Uterus (tissue), 2 donors: ENCODE measurements at regions not wholly inside any gene's neighbourhood (a gene's known extent, or its start where the extent isn't known, plus 50 kb on each side); places are given as distances from the start of the nearest gene placed in this dataset.

Experiments used
- CTCF ChIP-seq, 4 experiments: fragments of 200-600 bp in 2 of 4; fragments of 450-650 bp in 2 of 4; sonication (generic) in 2 of 4; IDR thresholded peaks; one replicate each; pipeline ENCODE4 v1.5.1; 2016 to 2019; ENCODE audit warnings: antibody characterized with exemption in 4 of 4, mild to moderate bottlenecking in 2 of 4, moderate library complexity in 1 of 4
- POLR2A ChIP-seq, 2 donors: fragments of 450-650 bp; IDR thresholded peaks; one replicate each; pipeline ENCODE4 v1.6.1; 2016; ENCODE audit warnings: antibody characterized with exemption in 2 of 2, mild to moderate bottlenecking in 1 of 2, moderate library complexity in 1 of 2

GRCh38 chr4:153919667-153920066 lies 130.8 kb upstream of the SFRP2 start:
- no peak for TF ChIP-seq CTCF (IDR thresholded peaks at IDR 0.05)
- TF ChIP-seq POLR2A (IDR thresholded peaks at IDR 0.05) = no peak
